Panc1 (cell line): ENCODE measurements at regions not wholly inside any gene's neighbourhood (a gene's known extent, or its start where the extent isn't known, plus 50 kb on each side); places are given as distances from the start of the nearest gene placed in this dataset.

ENCODE experiments used
- TCF7L2 ChIP-seq: IDR thresholded peaks from 2 replicates; pipeline ENCODE4 v1.6.1; 2011; ENCODE audit warnings: mild to moderate bottlenecking, low read depth, low read length, inconsistent platforms
- TF ChIP-seq, protein P1 (sequence below): fragments of 450-650 bp; IDR thresholded peaks from 2 replicates; pipeline ENCODE4 v1.5.1; 2017; ENCODE audit warnings: mild to moderate bottlenecking

DNA sequence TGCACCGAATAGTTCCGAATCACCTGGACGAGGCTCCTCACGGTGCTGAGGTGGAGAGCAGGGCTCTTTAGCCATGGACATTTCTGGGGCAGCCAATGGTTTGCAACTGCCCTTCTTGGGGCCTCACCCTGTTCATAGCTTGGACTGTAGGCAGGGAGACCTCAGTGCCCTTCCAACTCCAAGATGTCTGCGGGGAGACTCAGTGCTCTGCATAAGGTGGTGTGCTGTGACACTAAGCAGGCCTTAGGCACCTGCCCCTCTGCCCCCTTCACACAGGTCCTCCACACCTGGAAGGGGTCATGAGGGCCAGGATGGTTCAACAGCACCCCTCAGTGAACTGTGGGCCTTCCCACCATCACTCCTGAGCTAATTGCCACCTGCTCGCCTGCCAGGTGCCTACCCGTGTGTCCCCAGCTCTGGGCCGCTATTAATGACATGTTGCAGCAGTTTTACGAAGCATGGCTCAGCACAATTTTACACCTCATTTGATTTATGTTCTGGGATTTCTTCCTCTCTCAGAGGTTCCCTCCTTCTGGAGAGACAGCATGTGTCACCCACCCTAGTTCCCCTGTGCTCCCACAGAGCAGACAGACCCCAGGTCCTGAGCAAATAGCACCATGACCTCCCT is 101.2 kb upstream of the SMAD3 start:
- TF ChIP-seq, protein P1, sequence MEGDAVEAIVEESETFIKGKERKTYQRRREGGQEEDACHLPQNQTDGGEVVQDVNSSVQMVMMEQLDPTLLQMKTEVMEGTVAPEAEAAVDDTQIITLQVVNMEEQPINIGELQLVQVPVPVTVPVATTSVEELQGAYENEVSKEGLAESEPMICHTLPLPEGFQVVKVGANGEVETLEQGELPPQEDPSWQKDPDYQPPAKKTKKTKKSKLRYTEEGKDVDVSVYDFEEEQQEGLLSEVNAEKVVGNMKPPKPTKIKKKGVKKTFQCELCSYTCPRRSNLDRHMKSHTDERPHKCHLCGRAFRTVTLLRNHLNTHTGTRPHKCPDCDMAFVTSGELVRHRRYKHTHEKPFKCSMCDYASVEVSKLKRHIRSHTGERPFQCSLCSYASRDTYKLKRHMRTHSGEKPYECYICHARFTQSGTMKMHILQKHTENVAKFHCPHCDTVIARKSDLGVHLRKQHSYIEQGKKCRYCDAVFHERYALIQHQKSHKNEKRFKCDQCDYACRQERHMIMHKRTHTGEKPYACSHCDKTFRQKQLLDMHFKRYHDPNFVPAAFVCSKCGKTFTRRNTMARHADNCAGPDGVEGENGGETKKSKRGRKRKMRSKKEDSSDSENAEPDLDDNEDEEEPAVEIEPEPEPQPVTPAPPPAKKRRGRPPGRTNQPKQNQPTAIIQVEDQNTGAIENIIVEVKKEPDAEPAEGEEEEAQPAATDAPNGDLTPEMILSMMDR, result no peak
- no peak for TF ChIP-seq TCF7L2
